CD14-positive monocyte (primary cell): ENCODE measurements at regions not wholly inside any gene's neighbourhood (a gene's known extent, or its start where the extent isn't known, plus 50 kb on each side); places are given as distances from the start of the nearest gene placed in this dataset.

Experiments
- DNase-seq, 3 donors: peaks; one replicate each; pipeline ENCODE4 v3.0.0-alpha.2; 2011 to 2022
- H2AFZ ChIP-seq: 2 replicates; pipeline ENCODE4 v1.6.0; 2012; ENCODE audit warnings: mild to moderate bottlenecking, low read depth, low read length, inconsistent platforms; ENCODE audit not compliant: insufficient read depth, poor library complexity, severe bottlenecking
- H3K27ac ChIP-seq, 2 donors: 1 replicate in 1 of 2; 2 replicates in 1 of 2; pipeline ENCODE4 v1.5.1; 2012 to 2013; ENCODE audit warnings: low read length in 2 of 2, control low read depth in 1 of 2, inconsistent platforms in 1 of 2, low read depth in 1 of 2, mild to moderate bottlenecking in 1 of 2
- H3K27me3 ChIP-seq, 2 donors: one replicate each; pipeline versions ENCODE4 v1.6.0 to v1.6.1; 2011 to 2013; ENCODE audit warnings: low read length in 2 of 2; ENCODE audit not compliant: control insufficient read depth in 2 of 2, insufficient read depth in 2 of 2
- H3K36me3 ChIP-seq, 2 donors: replicated peaks in 1 of 2; 1 replicate in 1 of 2; 2 replicates in 1 of 2; pipeline versions ENCODE4 v1.5.1 to v1.6.1; 2012 to 2013; ENCODE audit warnings: low read length in 2 of 2, control low read depth in 1 of 2, inconsistent platforms in 1 of 2, mild to moderate bottlenecking in 1 of 2; ENCODE audit not compliant: insufficient read depth in 2 of 2, control insufficient read depth in 1 of 2
- H3K4me1 ChIP-seq, 2 donors: 1 replicate in 1 of 2; 2 replicates in 1 of 2; pipeline versions ENCODE4 v1.5.1 to v1.6.1; 2012 to 2013; ENCODE audit warnings: low read length in 2 of 2, control low read depth in 1 of 2, inconsistent platforms in 1 of 2, mild to moderate bottlenecking in 1 of 2, moderate library complexity in 1 of 2; ENCODE audit not compliant: insufficient read depth in 2 of 2, control insufficient read depth in 1 of 2
- H3K4me2 ChIP-seq: replicated peaks from 2 replicates; pipeline ENCODE3; 2012; ENCODE audit warnings: low read length, moderate library complexity, mild to moderate bottlenecking; ENCODE audit not compliant: poor library complexity, severe bottlenecking; ENCODE audit errors: extremely low read depth
- H3K4me3 ChIP-seq, 3 experiments: fragments of 200-600 bp in 1 of 3; sonication (generic) in 1 of 3; replicated peaks in 1 of 3; 1 replicate in 2 of 3; 2 replicates in 1 of 3; pipeline ENCODE4 v1.5.1; 2011 to 2013; ENCODE audit warnings: low read length in 3 of 3, mild to moderate bottlenecking in 3 of 3, control low read depth in 2 of 3, low read depth in 2 of 3, inconsistent platforms in 1 of 3, moderate library complexity in 1 of 3
- H3K79me2 ChIP-seq: 2 replicates; pipeline ENCODE4 v1.6.0; 2012; ENCODE audit warnings: mild to moderate bottlenecking, control low read depth, inconsistent platforms, low read length, moderate library complexity; ENCODE audit not compliant: insufficient read depth
- H3K9ac ChIP-seq: 2 replicates; pipeline ENCODE4 v1.6.0; 2017; ENCODE audit warnings: low read length, mild to moderate bottlenecking; ENCODE audit not compliant: insufficient read depth, poor library complexity, severe bottlenecking
- H3K9me3 ChIP-seq, 2 donors: replicated peaks in 1 of 2; 1 replicate in 1 of 2; 2 replicates in 1 of 2; pipeline versions ENCODE4 v1.5.1 to v1.6.1; 2012 to 2013; ENCODE audit warnings: low read length in 2 of 2, control low read depth in 1 of 2; ENCODE audit not compliant: control insufficient read depth in 1 of 2, insufficient read depth in 1 of 2
- H4K20me1 ChIP-seq: 2 replicates; pipeline ENCODE4 v1.6.0; 2012; ENCODE audit warnings: mild to moderate bottlenecking, low read length, control low read depth, moderate library complexity; ENCODE audit not compliant: insufficient read depth
- H3K27ac Mint-ChIP-seq, 7 donors: one replicate each; pipeline ENCODE4 v1.8.0; 2020; ENCODE audit warnings: mild to moderate bottlenecking in 7 of 7, mixed read lengths in 7 of 7, moderate library complexity in 6 of 7, inconsistent platforms in 2 of 7
- H3K27me3 Mint-ChIP-seq, 3 donors: one replicate each; pipeline ENCODE4 v1.8.0; 2021 to 2022; ENCODE audit warnings: low read depth in 3 of 3, mild to moderate bottlenecking in 3 of 3, mixed read lengths in 3 of 3, moderate library complexity in 3 of 3, inconsistent platforms in 1 of 3
- H3K36me3 Mint-ChIP-seq, 2 donors: one replicate each; pipeline ENCODE4 v1.8.0; 2020; ENCODE audit warnings: mixed read lengths in 2 of 2, inconsistent platforms in 1 of 2, mild to moderate bottlenecking in 1 of 2
- H3K4me1 Mint-ChIP-seq: one replicate; pipeline ENCODE4 v1.8.0; 2020; ENCODE audit warnings: mild to moderate bottlenecking, mixed read lengths
- H3K4me3 Mint-ChIP-seq, 2 donors: one replicate each; pipeline ENCODE4 v1.8.0; 2020; ENCODE audit warnings: mild to moderate bottlenecking in 2 of 2, mixed read lengths in 2 of 2, moderate library complexity in 1 of 2
- H3K9me3 Mint-ChIP-seq, 7 donors: one replicate each; pipeline ENCODE4 v1.8.0; 2020 to 2022; ENCODE audit warnings: mixed read lengths in 7 of 7, mild to moderate bottlenecking in 6 of 7, moderate library complexity in 6 of 7, inconsistent platforms in 2 of 7
- WGBS: methylation state at CpG from one replicate; pipeline ENCODE4 v1.1.5; 2013; ENCODE audit warnings: missing lambda C conversion rate; ENCODE audit not compliant: insufficient coverage; 5-methylcytosine and 5-hydroxymethylcytosine counted together
- intact Hi-C, 2 donors: fragments of 100-400 bp; cut with micrococcal nuclease; formaldehyde crosslinking; loops; one replicate each; pipeline versions ENCODE4 v1.15.0 to v1.15.1; 2023
- TF ChIP-seq, protein P1 (sequence below): fragments of 200-600 bp; IDR thresholded peaks from one replicate; pipeline ENCODE4 v1.8.0; 2022; ENCODE audit warnings: antibody characterized with exemption, mild to moderate bottlenecking

GRCh38 chr5:51201708-51202107 is 181.5 kb upstream of the ISL1 start:
- H3K9me3 ChIP-seq: peaks cover 0 to 3% of the 10 kb centered on the region in 2 donors
- no peaks in the 10 kb centered on the region for H3K79me2 ChIP-seq
- WGBS: no CpG with 5 or more reads among the region's 1 CpG
- H3K27me3 ChIP-seq: no peaks in the 10 kb centered on the region
- H3K4me1 ChIP-seq: no peaks in the 10 kb centered on the region
- no peak for DNase-seq
- H3K4me3 ChIP-seq: no peak overlapping the region
- TF ChIP-seq, protein P1, sequence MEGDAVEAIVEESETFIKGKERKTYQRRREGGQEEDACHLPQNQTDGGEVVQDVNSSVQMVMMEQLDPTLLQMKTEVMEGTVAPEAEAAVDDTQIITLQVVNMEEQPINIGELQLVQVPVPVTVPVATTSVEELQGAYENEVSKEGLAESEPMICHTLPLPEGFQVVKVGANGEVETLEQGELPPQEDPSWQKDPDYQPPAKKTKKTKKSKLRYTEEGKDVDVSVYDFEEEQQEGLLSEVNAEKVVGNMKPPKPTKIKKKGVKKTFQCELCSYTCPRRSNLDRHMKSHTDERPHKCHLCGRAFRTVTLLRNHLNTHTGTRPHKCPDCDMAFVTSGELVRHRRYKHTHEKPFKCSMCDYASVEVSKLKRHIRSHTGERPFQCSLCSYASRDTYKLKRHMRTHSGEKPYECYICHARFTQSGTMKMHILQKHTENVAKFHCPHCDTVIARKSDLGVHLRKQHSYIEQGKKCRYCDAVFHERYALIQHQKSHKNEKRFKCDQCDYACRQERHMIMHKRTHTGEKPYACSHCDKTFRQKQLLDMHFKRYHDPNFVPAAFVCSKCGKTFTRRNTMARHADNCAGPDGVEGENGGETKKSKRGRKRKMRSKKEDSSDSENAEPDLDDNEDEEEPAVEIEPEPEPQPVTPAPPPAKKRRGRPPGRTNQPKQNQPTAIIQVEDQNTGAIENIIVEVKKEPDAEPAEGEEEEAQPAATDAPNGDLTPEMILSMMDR: no peak
- H4K20me1 ChIP-seq: no peaks in the 10 kb centered on the region
- no peaks in the 10 kb centered on the region for H3K36me3 ChIP-seq
- H3K4me1 Mint-ChIP-seq: no peaks in the 10 kb centered on the region
- H3K4me2 ChIP-seq: no peak overlapping the region
- H3K27ac Mint-ChIP-seq: no peak overlapping the region
- no peak overlapping the region for H3K27ac ChIP-seq
- no peaks in the 10 kb centered on the region for H3K27me3 Mint-ChIP-seq
- intact Hi-C loops: no loop called here
- no peak overlapping the region for H3K4me3 Mint-ChIP-seq
- no peak overlapping the region for H2AFZ ChIP-seq
- H3K9ac ChIP-seq: no peak overlapping the region
- peaks cover 0 to 5% (median 1%) of the 10 kb centered on the region in 7 donors for H3K9me3 Mint-ChIP-seq
- H3K36me3 Mint-ChIP-seq: no peaks in the 10 kb centered on the region

DNA sequence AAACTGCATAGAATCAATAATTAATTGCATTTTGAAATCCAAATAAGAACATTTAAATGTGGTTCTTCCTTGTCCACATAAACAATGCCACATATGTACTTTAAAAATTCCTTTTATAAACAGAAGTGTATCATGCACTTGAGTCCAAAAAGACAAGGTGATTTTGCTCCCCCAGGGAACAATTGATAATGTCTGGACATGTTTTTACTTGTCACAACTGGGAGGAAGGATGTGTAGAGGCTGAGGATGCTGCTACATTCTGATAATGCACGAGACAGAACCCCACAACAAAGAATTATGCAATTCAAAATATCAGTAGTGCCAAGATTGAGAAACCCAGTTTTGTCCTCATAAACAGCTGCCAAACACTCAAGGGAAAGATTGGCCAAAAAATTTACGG is 181.1 kb upstream of the ISL1 start:
- TF ChIP-seq, protein P1: no peak
- Mint-ChIP-seq H3K27me3 (no peaks in the 10 kb centered on the region), H3K36me3 (no peaks in the 10 kb centered on the region), H3K4me1 (no peaks in the 10 kb centered on the region), H3K4me3 (no peak overlapping the region), H3K27ac (no peak overlapping the region), H3K9me3 (peaks cover 0 to 5% (median 1%) of the 10 kb centered on the region in 7 donors)
- H3K27ac ChIP-seq: no peak overlapping the region
- H3K79me2 ChIP-seq: no peaks in the 10 kb centered on the region
- H2AFZ ChIP-seq: no peak overlapping the region
- H4K20me1 ChIP-seq: no peaks in the 10 kb centered on the region
- DNase-seq: no peak
- no peaks in the 10 kb centered on the region for H3K36me3 ChIP-seq
- H3K4me1 ChIP-seq: no peaks in the 10 kb centered on the region
- H3K4me2 ChIP-seq: no peak overlapping the region
- H3K27me3 ChIP-seq: no peaks in the 10 kb centered on the region
- intact Hi-C loops: no loop called here
- no peak overlapping the region for H3K4me3 ChIP-seq
- no CpG with 5 or more reads among the region's 2 CpGs for WGBS
- H3K9me3 ChIP-seq: peaks cover 0 to 3% of the 10 kb centered on the region in 2 donors
- no peak overlapping the region for H3K9ac ChIP-seq
